Ishikawa (cell line): ENCODE measurements at regions not wholly inside any gene's neighbourhood (a gene's known extent, or its start where the extent isn't known, plus 50 kb on each side); places are given as distances from the start of the nearest gene placed in this dataset.

Experiments used
- CEBPB ChIP-seq: IDR thresholded peaks from 2 replicates; pipeline ENCODE4 v1.6.1; 2012
- CREB1 ChIP-seq: IDR thresholded peaks from 2 replicates; pipeline ENCODE4 v1.6.1; 2012; ENCODE audit warnings: low read depth
- EGR1 ChIP-seq: IDR thresholded peaks from 2 replicates; pipeline ENCODE4 v1.6.1; 2012
- EP300 ChIP-seq: IDR thresholded peaks from 2 replicates; pipeline ENCODE4 v1.6.1; 2012; ENCODE audit warnings: borderline replicate concordance
- FOXM1 ChIP-seq: IDR thresholded peaks from 2 replicates; pipeline ENCODE4 v1.6.1; 2012; ENCODE audit warnings: low read depth, borderline replicate concordance
- MAX ChIP-seq: IDR thresholded peaks from 2 replicates; pipeline ENCODE4 v1.6.1; 2012
- RAD21 ChIP-seq: IDR thresholded peaks from 2 replicates; pipeline ENCODE4 v1.6.1; 2012; ENCODE audit warnings: low read depth
- REST ChIP-seq: IDR thresholded peaks from 2 replicates; pipeline ENCODE4 v1.6.1; 2012; ENCODE audit warnings: low read depth, mild to moderate bottlenecking
- TAF1 ChIP-seq: IDR thresholded peaks from 2 replicates; pipeline ENCODE4 v1.6.1; 2012; ENCODE audit warnings: low read depth, mild to moderate bottlenecking
- TCF12 ChIP-seq: IDR thresholded peaks from 2 replicates; pipeline ENCODE4 v1.6.1; 2012; ENCODE audit warnings: low read depth
- TEAD4 ChIP-seq: IDR thresholded peaks from 2 replicates; pipeline ENCODE4 v1.6.1; 2012
- YY1 ChIP-seq: IDR thresholded peaks from 2 replicates; pipeline ENCODE4 v1.6.1; 2012; ENCODE audit warnings: low read depth
- ZBTB7A ChIP-seq: IDR thresholded peaks from 2 replicates; pipeline ENCODE4 v1.6.1; 2012; ENCODE audit warnings: low read depth
- TF ChIP-seq, protein P1 (sequence below): IDR thresholded peaks from 2 replicates; pipeline ENCODE4 v1.6.1; 2012

DNA sequence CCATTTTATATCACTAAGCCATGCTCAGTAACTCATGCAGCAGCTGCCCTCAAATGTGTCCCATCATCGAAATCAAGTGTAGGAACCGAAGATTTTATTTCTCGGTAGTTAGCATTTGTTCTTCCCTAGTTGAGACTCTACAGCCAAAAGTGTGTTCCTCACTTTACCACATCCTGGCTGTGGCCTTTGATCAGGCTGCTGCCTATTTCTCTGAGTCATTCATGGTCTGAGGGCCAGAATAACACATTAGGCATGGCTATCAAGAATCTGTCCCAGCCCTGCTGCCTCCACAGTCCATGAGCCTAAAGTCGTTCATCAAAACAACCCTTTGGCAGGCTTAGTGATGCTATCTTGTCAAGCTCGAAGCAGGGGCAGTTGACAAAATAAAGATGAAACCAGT lies 300.1 kb downstream of the TDRD15 start:
- TF ChIP-seq MAX = no peak
- TF ChIP-seq EGR1 = no peak
- TF ChIP-seq EP300 = no peak
- TF ChIP-seq TAF1 = no peak
- TF ChIP-seq CEBPB = no peak
- no peak for TF ChIP-seq REST
- no peak for TF ChIP-seq FOXM1
- TF ChIP-seq, protein P1, sequence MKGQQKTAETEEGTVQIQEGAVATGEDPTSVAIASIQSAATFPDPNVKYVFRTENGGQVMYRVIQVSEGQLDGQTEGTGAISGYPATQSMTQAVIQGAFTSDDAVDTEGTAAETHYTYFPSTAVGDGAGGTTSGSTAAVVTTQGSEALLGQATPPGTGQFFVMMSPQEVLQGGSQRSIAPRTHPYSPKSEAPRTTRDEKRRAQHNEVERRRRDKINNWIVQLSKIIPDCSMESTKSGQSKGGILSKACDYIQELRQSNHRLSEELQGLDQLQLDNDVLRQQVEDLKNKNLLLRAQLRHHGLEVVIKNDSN = no peak
- no peak for TF ChIP-seq CREB1
- no peak for TF ChIP-seq YY1
- TF ChIP-seq ZBTB7A = no peak
- TF ChIP-seq RAD21 = no peak
- TF ChIP-seq TEAD4 = no peak
- TF ChIP-seq TCF12 = no peak
